GM18907 (cell line): ENCODE measurements at regions not wholly inside any gene's neighbourhood (a gene's known extent, or its start where the extent isn't known, plus 50 kb on each side); places are given as distances from the start of the nearest gene placed in this dataset.

Experiments
- ATAC-seq: cut with Tn5 transposase; IDR thresholded peaks from one replicate; pipeline ENCODE4 v1.9.1; 2021; ENCODE audit warnings: mild to moderate bottlenecking, moderate library complexity; ENCODE audit not compliant: unreplicated experiment

GRCh38 chr18:30562231-30562630 lies 480.3 kb downstream of the DSC3 start:
- ATAC-seq: no peak

GRCh38 chr18:30556112-30556511 lies 486.4 kb downstream of the DSC3 start:
- no peak for ATAC-seq

GRCh38 chr18:30545393-30545792 lies 497.1 kb downstream of the DSC3 start:
- ATAC-seq: no peak

GRCh38 chr18:30544141-30544540 lies 498.4 kb downstream of the DSC3 start:
- ATAC-seq: no peak

GRCh38 chr18:30533716-30534115 lies 508.8 kb downstream of the DSC3 start:
- ATAC-seq: no peak

GRCh38 chr18:30527917-30528316 lies 514.6 kb downstream of the DSC3 start:
- no peak for ATAC-seq

GRCh38 chr18:30527226-30527625 lies 515.3 kb downstream of the DSC3 start:
- ATAC-seq: no peak

GRCh38 chr18:30522288-30522929 lies 520.1 kb downstream of the DSC3 start:
- no peak for ATAC-seq

- ATAC-seq: no peak
Measured at GRCh38 chr18:30514059-30514458, 528.5 kb downstream of the DSC3 start.

GRCh38 chr18:30512872-30513271 lies 529.7 kb downstream of the DSC3 start:
- ATAC-seq: no peak

GRCh38 chr18:30510882-30511281 lies 531.7 kb downstream of the DSC3 start:
- ATAC-seq: no peak

GRCh38 chr18:30501594-30501993 lies 540.9 kb downstream of the DSC3 start:
- no peak for ATAC-seq

- no peak for ATAC-seq
Measured at GRCh38 chr18:30500240-30500945, 542.1 kb downstream of the DSC3 start.

- ATAC-seq: no peak
Measured at GRCh38 chr18:30499721-30500120, 542.8 kb downstream of the DSC3 start.

GRCh38 chr18:30492552-30493129 lies 549.9 kb downstream of the DSC3 start:
- no peak for ATAC-seq

- no peak for ATAC-seq
Measured at GRCh38 chr18:30491815-30492551, 550.6 kb downstream of the DSC3 start.

- ATAC-seq: no peak
Measured at GRCh38 chr18:30489890-30490643, 552.5 kb downstream of the DSC3 start.

GRCh38 chr18:30487962-30488361 lies 554.6 kb downstream of the DSC3 start:
- ATAC-seq: no peak

- ATAC-seq: no peak
Measured at GRCh38 chr18:30486856-30487255, 555.7 kb downstream of the DSC3 start.

GRCh38 chr18:30485078-30485477 lies 557.5 kb downstream of the DSC3 start:
- ATAC-seq: no peak

GRCh38 chr18:30481871-30482270 lies 560.7 kb downstream of the DSC3 start:
- ATAC-seq: no peak
